GM23248 (cell line): ENCODE measurements at regions not wholly inside any gene's neighbourhood (a gene's known extent, or its start where the extent isn't known, plus 50 kb on each side); places are given as distances from the start of the nearest gene placed in this dataset.

Source experiments
- DNase-seq: peaks from one replicate; pipeline ENCODE4 v3.0.0-alpha.2; 2015
- H2AFZ ChIP-seq: fragments of 200-600 bp; sonication (generic); 2 replicates; pipeline ENCODE4 v1.6.1; 2016; ENCODE audit warnings: antibody characterized with exemption
- H3F3A ChIP-seq: fragments of 200-600 bp; sonication (generic); 2 replicates; pipeline ENCODE4 v1.6.1; 2016; ENCODE audit warnings: mild to moderate bottlenecking, antibody characterized with exemption, mixed run types; ENCODE audit not compliant: insufficient read depth
- H3K27ac ChIP-seq: fragments of 200-600 bp; sonication (generic); 2 replicates; pipeline ENCODE4 v1.5.1; 2016; ENCODE audit warnings: mild to moderate bottlenecking
- H3K27me3 ChIP-seq: fragments of 200-600 bp; sonication (generic); replicated peaks from 2 replicates; pipeline ENCODE4 v1.6.1; 2016; ENCODE audit warnings: mild to moderate bottlenecking; ENCODE audit not compliant: insufficient read depth
- H3K36me3 ChIP-seq: fragments of 200-600 bp; sonication (generic); 2 replicates; pipeline ENCODE4 v1.6.1; 2016; ENCODE audit warnings: low read depth, mild to moderate bottlenecking
- H3K4me1 ChIP-seq: fragments of 200-600 bp; sonication (generic); 2 replicates; pipeline ENCODE4 v1.6.1; 2016; ENCODE audit warnings: mild to moderate bottlenecking; ENCODE audit not compliant: insufficient read depth
- H3K4me2 ChIP-seq: fragments of 200-600 bp; sonication (generic); one replicate; pipeline ENCODE4 v1.6.1; 2016; ENCODE audit warnings: mild to moderate bottlenecking; ENCODE audit not compliant: unreplicated experiment
- H3K4me3 ChIP-seq: fragments of 200-600 bp; sonication (generic); 2 replicates; pipeline ENCODE4 v1.5.1; 2016; ENCODE audit warnings: mild to moderate bottlenecking
- H3K79me2 ChIP-seq: fragments of 200-600 bp; sonication (generic); 2 replicates; pipeline ENCODE4 v1.6.1; 2016; ENCODE audit warnings: mild to moderate bottlenecking; ENCODE audit not compliant: insufficient read depth
- H3K9ac ChIP-seq: fragments of 200-600 bp; sonication (generic); 2 replicates; pipeline ENCODE4 v1.6.1; 2016; ENCODE audit warnings: mild to moderate bottlenecking
- H3K9me2 ChIP-seq: fragments of 200-600 bp; sonication (generic); 2 replicates; pipeline ENCODE4 v1.6.1; 2016; ENCODE audit warnings: mixed run types, mild to moderate bottlenecking, moderate library complexity; ENCODE audit not compliant: insufficient read depth
- H3K9me3 ChIP-seq: fragments of 200-600 bp; sonication (generic); one replicate; pipeline ENCODE4 v1.6.1; 2017; ENCODE audit warnings: low read depth
- H4K20me1 ChIP-seq: fragments of 200-600 bp; sonication (generic); 2 replicates; pipeline ENCODE4 v1.6.0; 2016; ENCODE audit not compliant: insufficient read depth
- EZH2 ChIP-seq: fragments of 200-600 bp; sonication (generic); IDR thresholded peaks from 2 replicates; pipeline ENCODE4 v1.6.1; 2018; ENCODE audit warnings: antibody characterized with exemption, mild to moderate bottlenecking; ENCODE audit not compliant: insufficient read depth, poor library complexity, severe bottlenecking
- EZH2phosphoT487 ChIP-seq: fragments of 200-600 bp; sonication (generic); IDR thresholded peaks from 2 replicates; pipeline ENCODE4 v1.6.1; 2018; ENCODE audit warnings: antibody characterized with exemption, moderate library complexity, mild to moderate bottlenecking, low read depth; ENCODE audit not compliant: insufficient read depth
- WGBS, 2 experiments: methylation state at CpG; one replicate each; pipeline ENCODE4 v1.1.6; 2015 to 2017; ENCODE audit warnings: low lambda C conversion rate in 2 of 2, low coverage in 1 of 2; ENCODE audit errors: missing lambda C conversion rate in 2 of 2; 5-methylcytosine and 5-hydroxymethylcytosine counted together
- in situ Hi-C: fragments of 300-500 bp; cut with MboI; formaldehyde crosslinking; loops from 2 replicates; pipeline ENCODE4 v1.15.0; 2020

- WGBS, 2 experiments: 74 to 79% methylated on average over 9 of the region's 9 CpGs
- in situ Hi-C loops: no loop called here
These were observed 143.4 kb upstream of the SIX2 start for GRCh38 chr2:45152691-45153090.

GRCh38 chr2:45145073-45145899 lies 136.0 kb upstream of the SIX2 start:
- Histone ChIP-seq H2AFZ (no peak overlapping the region), H3F3A (no peaks in the 10 kb centered on the region), H4K20me1 (no peaks in the 10 kb centered on the region), H3K4me2 (no peak overlapping the region), H3K4me1 (no peaks in the 10 kb centered on the region), H3K79me2 (no peaks in the 10 kb centered on the region), H3K27ac (no peak overlapping the region), H3K36me3 (no peaks in the 10 kb centered on the region), H3K9me2 (no peaks in the 10 kb centered on the region), H3K9ac (no peak overlapping the region), H3K27me3 (peaks cover 43% of the 10 kb centered on the region), H3K9me3 (no peaks in the 10 kb centered on the region), H3K4me3 (no peak overlapping the region)
- WGBS, 2 experiments: 49 to 51% methylated on average over 14 of the region's 14 CpGs
- in situ Hi-C loops: no loop called here
- TF ChIP-seq EZH2 (no peak), EZH2phosphoT487 (no peak)
- DNase-seq: no peak

More at GRCh38 chr2:45152691-45153090, 143.4 kb upstream of the SIX2 start:
- no peaks in the 10 kb centered on the region for H3F3A ChIP-seq
- no peaks in the 10 kb centered on the region for H3K4me1 ChIP-seq
- peaks cover 7% of the 10 kb centered on the region for H3K27me3 ChIP-seq
- no peaks in the 10 kb centered on the region for H4K20me1 ChIP-seq
- no peak overlapping the region for H3K9ac ChIP-seq
- no peaks in the 10 kb centered on the region for H3K79me2 ChIP-seq
- no peak overlapping the region for H3K27ac ChIP-seq
- TF ChIP-seq EZH2phosphoT487: no peak
- TF ChIP-seq EZH2: no peak
- no peak overlapping the region for H2AFZ ChIP-seq
- no peak overlapping the region for H3K4me3 ChIP-seq
- H3K9me2 ChIP-seq: no peaks in the 10 kb centered on the region
- H3K36me3 ChIP-seq: no peaks in the 10 kb centered on the region
- H3K4me2 ChIP-seq: no peak overlapping the region
- no peak for DNase-seq
- H3K9me3 ChIP-seq: peaks cover 3% of the 10 kb centered on the region

- DNase-seq: no peak
- H3K79me2 ChIP-seq: no peaks in the 10 kb centered on the region
- 80 to 82% methylated on average over 5 of the region's 5 CpGs for WGBS, 2 experiments
- peaks cover 35% of the 10 kb centered on the region for H3K27me3 ChIP-seq
- no peak overlapping the region for H3K4me3 ChIP-seq
- H3K9me3 ChIP-seq: no peaks in the 10 kb centered on the region
- H2AFZ ChIP-seq: no peak overlapping the region
- H3K9ac ChIP-seq: no peak overlapping the region
- no peaks in the 10 kb centered on the region for H3F3A ChIP-seq
- H3K27ac ChIP-seq: no peak overlapping the region
- H4K20me1 ChIP-seq: no peaks in the 10 kb centered on the region
- H3K4me2 ChIP-seq: no peak overlapping the region
- no peak for TF ChIP-seq EZH2phosphoT487
- no peak for TF ChIP-seq EZH2
- H3K9me2 ChIP-seq: no peaks in the 10 kb centered on the region
- in situ Hi-C loops: no loop called here
- H3K4me1 ChIP-seq: no peaks in the 10 kb centered on the region
- H3K36me3 ChIP-seq: no peaks in the 10 kb centered on the region
These were observed 132.9 kb upstream of the SIX2 start for GRCh38 chr2:45141883-45142866.

- TF ChIP-seq EZH2phosphoT487: no peak
- no peak for TF ChIP-seq EZH2
- no peak for DNase-seq
- in situ Hi-C loops: no loop called here
- Histone ChIP-seq H3K27me3 (peaks cover 24% of the 10 kb centered on the region), H3K4me3 (no peak overlapping the region), H3F3A (no peaks in the 10 kb centered on the region), H2AFZ (no peak overlapping the region), H3K4me2 (no peak overlapping the region), H3K27ac (no peak overlapping the region), H3K36me3 (no peaks in the 10 kb centered on the region), H3K4me1 (no peaks in the 10 kb centered on the region), H3K9ac (no peak overlapping the region), H4K20me1 (no peaks in the 10 kb centered on the region), H3K9me2 (no peaks in the 10 kb centered on the region), H3K79me2 (no peaks in the 10 kb centered on the region), H3K9me3 (no peaks in the 10 kb centered on the region)
- WGBS, 2 experiments: 87 to 90% methylated on average over 3 of the region's 3 CpGs
These were observed 131.4 kb upstream of the SIX2 start for GRCh38 chr2:45140675-45141074.
